NCI-H2107 treated with DMSO at 0.1 percent for 48 hours (cell line): ENCODE measurements at regions not wholly inside any gene's neighbourhood (a gene's known extent, or its start where the extent isn't known, plus 50 kb on each side); places are given as distances from the start of the nearest gene placed in this dataset.
A peak's percentile ranks its signal among the peaks of the same experiment; 100 is the strongest.

ENCODE experiments used
- DNase-seq: peaks from one replicate; lab custom pipeline; 2025; ENCODE audit not compliant: unreplicated experiment; lab: John Stamatoyannopoulos, UW

DNA sequence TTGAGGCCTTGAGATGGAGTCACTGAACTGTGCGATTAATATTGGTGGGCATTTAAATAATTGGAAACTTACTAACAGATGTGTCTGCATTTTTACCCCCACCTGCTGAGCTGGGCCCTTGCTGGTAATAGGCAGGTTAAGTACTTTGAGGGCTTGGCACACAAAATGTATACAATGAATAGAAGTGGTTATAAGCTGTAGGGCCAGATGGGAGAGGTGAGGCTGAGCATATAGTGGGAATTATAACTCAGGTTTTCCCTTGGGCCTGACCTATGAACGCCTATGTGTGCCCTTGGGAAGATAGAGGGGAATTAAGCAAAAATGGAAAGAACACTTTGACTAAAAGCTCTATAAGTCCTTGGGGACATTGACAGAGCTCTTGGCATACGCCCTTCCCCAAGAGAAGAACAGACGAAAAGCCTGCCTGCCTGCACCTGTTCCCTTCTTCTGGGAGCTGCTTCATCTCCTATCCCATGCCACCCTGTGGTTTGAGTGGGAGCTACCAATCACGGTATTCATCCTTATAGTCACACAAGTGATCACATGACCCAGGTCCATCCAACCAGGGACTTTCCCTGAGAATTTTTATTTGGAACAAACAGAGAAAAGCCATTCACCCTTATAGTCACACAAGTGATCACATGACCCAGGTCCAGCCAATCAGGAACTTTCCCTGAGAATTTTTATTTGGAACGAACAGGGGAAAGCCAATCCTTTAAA is 260.7 kb upstream of the CSF3R start:
- peak; percentile 37 for DNase-seq

DNA sequence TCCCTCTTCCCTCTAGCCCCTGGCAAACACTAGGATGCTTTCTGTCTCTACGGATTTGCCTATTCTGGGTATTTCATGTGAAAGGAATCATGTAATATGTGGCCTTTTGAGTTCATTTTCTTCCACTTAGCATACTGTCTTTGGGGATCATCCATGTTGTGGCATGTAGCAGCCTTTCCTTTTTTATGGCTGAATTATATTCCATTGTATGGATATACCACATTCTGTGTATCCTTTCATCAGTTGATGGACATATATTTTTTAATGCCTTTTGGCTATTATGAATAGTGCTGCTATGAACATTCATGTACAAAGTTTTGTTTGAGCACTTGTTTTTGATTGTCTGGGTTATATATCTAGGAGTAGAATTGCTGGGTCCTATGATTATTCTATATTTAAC is 258.4 kb upstream of the CSF3R start:
- DNase-seq, result no peak

DNA sequence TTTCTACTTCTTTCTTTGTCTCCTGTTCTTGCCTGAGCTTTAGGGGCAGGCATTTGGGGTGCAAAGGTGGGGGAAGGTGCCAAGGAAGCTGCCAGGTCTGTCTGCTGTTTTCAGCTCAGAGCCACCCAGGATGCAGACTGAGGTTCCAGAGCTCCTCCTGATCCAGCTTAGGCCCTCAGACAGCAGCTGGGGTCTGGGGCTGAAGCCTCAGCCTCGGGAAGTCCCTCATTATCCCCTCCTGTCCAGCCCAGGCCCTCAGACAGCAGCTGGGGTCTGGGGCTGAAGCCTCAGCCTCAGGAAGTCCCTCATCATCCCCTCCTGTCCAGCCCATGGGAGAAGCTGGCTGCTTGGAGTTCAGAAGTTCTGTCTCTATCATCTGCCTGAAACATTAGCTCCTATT is 257.7 kb upstream of the CSF3R start:
- DNase-seq, result no peak

DNA sequence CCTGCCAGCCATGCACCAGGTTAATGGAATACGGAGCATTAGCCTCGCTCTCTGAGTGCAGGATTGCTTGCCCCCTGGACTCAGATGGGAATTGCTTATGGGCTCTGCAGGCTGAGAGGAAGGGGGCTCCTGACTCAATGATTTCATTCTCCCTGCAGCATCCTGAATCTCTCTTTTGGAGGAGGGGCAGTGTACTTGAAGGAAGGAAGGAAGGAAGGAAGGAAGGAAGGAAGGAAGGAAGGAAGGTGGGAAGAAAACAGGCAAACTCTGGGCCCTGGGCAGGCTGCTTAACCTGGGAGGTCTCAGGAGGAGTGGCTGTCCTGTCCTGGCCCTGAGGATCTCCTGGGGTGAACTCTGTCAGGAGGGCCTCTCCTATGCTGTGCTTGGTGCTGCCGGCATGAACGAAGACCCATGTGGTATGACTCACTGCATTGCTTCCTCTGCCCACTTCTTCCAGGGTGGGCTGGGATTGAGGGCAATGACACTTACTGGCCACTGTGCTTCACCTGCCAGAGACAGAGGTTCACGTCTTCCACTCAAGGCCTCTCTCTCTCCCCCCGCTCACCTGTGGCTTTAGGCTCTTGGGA is 257.1 kb upstream of the CSF3R start:
- no peak for DNase-seq

DNA sequence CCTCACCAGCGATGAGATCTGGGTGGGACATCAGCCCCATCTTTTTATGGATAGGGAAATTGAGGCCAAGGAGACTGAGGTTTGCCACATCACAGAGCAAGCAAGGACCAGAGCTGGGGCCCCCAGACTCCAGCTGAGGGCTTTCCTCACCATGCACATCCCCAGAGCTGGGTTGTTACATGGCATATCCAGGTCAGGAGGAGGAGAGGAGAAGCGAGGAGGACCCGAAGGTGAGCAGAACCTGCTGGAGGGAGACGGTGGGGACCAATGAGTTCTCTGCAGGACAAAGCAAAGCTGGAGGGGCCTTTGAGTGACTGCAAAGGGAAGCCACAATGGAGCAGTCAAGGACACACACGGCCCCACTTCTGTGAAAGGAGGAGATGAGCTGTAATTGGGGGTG is 255.5 kb upstream of the CSF3R start:
- no peak for DNase-seq

DNA sequence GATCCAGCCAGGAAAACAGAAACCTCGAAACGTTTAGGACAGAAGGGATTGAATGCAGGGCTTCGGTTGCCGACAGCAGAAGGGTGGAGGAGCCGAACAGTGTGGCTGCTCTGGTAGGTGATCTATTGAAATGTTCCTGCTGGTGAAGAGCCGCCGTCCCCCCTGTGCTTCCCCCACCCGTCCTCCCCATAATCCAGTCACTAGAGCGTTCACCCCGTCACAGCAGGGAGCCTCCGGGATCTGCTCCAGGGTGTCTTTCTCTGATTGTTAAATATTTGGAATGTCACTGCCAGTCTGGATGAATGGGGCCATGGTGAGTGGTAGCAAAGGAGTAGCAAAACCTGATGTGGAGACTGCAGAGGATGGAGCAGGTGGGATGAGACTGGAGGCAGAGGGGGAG is 255.1 kb upstream of the CSF3R start:
- DNase-seq, result no peak

DNA sequence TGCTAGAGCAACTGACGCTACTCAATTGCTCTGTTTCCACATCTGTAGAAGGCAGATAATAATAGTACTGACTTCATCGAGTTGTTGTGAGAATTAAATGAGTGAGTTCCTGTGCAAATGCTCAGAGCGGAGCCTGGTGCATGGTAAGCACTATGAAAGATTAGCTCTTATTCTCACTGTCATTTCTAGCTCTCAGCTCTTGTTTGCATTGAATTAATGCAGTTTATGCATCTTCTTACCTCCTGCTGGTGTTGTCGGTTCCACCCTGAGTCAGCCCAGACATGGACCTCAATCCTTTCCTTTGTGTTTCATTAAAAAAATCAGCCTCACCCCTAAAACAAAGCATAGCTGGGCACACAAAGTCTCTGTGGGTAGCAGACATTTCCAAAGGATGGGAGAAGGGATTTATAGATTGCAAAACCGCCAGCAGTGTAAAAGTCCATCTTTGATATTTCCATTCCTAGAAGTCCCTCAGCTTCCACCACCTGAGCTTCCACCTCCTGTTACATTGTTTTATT is 254.4 kb upstream of the CSF3R start:
- DNase-seq, result no peak

DNA sequence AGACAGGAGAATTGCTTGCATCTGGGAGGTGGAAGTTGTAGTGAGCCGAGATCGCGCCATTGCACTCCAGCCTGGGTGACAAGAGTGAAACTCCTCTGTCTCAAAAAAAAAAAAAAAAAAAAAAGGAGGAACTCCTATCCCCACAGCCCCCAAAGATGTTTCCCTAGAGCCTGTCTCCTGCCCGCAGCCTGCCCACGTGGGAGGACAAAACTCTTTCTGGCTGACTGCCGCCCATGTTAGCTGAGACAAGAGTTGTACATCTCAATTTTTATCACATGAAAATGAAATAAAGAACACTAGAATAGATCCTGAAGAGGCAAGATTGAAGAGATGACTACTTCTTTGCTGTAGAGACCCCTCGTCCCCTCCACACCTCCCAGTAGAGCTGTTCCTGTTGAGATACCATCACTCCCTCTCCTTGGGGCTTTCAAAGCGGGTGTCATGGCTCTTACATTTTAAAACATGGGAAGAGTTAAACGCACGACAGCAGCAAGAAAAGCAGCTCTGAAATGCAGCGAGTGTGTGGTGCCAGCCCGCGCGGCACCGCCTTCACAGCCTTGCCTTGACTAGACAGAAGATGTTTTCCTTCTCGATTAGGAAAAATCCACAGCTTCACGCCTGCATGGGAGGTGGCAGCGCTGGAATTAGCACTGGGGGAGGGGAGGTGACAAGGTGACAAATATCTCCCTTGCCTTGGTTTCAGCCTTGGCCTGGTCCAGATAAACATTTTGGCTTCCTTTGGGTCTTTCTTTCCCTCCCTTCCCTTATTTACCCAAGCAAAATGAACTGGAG is 253.4 kb upstream of the CSF3R start:
- DNase-seq, result no peak

DNA sequence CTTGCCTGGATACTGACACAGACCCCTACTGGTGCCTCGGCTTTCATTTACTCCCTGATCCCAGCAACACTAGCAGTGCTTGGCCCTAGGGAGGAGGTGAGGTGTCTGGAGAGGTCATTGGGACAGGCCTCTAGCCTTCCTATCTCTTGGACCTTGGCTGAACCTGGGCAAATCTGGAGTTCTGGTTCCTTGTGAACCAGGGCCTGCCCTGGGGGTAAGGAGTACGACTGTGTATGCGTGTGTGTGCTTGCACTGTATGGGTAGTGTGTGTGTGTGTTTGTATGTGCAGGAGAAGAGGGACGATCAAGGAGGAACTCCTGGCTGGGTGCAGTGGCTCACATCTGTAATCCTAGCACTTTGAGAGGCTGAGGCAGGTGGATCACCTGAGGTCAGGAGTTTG is 252.7 kb upstream of the CSF3R start:
- DNase-seq, result no peak

DNA sequence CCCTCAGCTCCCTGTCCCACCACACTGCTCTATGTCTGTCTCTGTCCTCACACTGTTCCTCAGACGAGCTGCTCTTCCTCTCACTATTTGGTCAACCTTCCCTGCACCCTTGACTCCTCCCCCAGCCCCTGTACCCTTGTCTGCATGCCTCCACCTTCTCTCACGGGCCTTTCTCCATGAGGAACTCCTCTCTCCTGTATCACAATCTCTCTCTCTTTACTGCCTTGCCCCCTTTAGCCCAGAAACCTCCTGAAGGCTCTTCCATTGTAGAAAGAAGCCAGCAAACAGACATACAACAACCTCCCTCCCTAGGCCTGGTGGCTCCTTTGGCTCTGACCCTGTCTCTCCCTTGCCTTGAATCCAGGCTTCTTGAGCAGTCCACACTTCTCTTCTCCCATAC is 251.6 kb upstream of the CSF3R start:
- DNase-seq, result no peak

DNA sequence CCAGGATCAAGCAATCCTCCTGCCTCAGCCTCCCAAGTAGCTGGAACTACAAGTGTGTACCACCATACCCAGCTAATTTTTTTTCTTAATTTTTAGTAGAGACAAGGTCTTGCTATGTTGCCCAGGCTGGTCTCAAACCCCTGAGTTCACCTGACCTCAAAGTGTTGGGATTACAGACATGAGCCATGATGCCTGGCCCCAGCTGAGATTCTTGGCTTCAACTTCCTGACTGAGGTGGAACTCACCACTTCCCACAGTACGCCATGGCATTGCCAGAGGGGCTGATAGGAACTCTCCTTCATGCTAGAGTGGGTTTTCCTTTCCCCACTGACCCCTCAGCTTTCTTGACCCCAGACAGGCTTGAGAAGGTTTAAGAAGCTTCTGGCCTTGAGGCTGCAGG is 251.0 kb upstream of the CSF3R start:
- no peak for DNase-seq

DNA sequence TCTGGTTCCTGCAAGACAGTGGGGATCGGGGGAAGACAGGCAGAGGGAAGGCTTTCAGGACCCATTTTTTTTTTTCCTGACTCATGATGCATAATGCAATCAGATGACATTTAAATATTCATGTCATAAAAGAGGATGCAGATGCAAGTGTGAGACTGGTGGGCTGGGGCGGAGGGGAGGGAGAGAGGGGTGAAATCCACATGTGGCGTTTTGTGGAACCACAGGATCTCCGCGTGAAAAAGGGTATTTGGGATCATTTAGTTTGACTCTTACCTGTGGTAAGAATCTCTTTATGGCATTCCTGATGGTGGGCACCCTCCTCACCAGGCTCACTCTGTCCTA is 249.3 kb upstream of the CSF3R start:
- DNase-seq, result no peak

DNA sequence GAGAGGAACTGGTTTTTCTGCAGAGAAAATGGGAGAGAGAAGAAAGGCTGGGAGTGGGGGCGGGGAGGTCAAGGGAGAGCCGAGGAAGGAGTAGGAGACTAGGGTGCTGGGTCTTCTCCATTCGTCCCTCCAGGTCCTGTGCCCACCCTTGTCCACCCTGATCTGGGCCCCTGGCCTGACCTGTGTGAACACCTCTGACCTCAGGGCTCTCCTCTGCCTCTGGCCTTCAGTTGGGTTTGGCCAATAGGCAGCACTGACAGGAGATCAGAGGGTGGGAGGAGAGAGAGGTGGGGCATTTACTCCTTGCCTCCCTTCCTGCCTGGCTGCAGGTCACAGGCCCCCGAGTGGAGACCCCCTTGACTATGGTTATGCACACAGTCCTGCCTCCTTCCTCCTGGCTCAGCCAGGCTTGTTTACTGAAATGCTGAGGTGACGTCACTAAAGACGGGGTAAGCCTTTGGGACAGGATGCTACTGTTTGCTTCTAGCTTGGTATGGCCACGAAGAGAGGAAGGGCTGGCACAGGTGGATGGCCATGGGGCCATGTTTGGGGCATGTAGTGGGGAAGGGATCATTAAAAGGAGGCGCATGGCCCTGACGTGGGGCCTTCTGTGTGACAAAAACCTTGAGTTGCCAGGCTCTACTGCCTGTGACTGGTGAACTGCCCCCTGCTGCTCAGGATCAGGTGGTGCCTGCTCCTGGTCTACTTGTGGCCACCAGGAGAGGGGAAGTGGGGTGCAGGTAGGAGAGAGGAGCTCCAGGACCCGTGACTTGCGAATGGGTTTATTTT is 248.7 kb upstream of the CSF3R start:
- no peak for DNase-seq

DNA sequence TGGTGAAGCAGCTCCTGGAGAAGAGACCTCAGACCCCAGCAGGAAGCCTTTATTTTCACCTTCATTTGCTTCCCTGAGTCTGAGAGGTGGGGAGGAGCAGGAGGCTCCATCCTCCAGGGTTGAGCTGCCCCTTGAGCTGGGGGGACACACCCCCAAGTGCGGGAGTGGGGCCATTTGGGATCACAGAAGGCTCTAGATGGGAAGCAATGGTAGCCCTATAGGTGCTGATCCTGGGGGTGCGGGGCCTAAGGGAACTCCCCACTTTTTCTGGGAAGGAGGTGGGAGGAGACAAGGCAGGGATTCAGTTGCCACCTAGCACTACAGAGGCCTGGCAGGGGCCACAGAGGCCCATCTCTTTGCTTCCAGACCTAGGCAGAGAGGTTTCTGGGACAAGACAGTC is 247.9 kb upstream of the CSF3R start:
- no peak for DNase-seq

DNA sequence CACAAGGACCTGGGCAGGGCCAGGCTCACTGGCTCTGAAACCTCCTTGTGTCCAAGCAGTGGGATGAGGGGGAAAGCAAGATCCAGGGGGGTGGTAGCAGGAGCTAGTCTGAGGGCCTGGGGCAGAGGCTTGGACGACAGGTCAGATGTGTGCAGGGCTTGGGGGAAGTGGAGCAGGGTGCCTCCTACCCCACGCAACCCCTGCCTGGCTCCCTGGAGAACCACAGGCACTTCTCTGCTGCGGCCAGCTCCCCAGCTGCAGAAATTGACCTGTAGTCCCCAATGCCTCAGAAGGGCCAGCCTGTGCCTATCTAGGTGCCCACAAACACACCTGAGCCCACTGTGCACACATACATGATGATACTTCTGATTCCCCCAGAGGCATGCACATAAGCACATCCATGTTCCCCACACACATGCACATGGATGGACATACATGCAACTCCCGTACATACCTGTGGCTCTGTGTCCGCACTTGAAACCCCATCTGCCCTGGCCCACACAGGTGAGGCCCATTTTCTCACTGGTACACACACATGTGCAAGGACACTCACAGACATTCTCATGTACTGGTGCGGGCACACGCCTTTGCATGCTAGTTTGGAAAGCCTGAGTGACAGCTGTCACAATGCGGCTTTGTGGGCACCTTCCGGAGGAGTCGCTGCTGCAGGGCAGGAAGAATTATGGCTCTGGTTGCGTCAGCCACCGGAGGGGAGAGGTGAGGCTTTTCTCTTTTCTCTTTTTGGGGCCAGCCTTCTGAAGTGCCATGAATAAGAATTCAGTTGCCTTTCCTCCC is 247.2 kb upstream of the CSF3R start:
- DNase-seq, result peak; percentile 31

DNA sequence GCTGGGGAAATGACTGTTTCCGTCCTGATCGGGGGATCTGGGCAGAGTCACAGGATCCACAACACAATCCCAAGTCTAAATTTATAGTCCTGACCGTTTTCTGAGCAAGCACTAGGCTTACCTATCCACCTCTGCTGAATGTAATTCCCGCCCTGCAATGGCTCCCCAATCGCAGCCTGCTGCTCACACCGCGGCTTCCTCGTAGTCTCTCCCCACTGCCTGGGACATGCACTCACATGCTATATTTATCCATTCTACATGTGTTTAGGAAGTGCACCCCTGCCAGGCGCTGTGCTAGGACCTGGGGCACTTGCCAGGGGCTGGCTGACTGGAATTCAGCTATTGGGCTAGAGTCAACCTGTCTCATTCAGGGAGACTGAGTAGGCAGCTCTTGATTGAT is 246.6 kb upstream of the CSF3R start:
- DNase-seq, result no peak

DNA sequence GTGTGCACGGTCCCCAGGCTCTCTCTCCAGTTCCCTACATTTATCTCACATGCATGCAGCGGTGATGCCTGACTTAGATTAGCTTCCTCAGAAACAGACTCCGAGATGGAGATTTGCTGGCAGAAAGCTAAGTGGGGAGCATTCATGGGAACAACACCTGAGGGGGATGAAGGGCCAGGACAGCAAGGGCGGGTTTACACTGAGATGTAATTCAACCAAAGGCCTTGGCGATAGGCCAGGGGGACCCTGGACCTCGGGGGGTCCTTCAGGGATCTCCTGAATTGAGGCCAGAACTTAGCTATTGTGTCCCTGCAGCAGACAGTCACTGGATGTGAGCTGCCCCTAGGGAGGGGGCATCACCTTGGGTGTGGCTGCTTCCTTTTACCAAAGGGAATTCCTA is 246.1 kb upstream of the CSF3R start:
- no peak for DNase-seq

DNA sequence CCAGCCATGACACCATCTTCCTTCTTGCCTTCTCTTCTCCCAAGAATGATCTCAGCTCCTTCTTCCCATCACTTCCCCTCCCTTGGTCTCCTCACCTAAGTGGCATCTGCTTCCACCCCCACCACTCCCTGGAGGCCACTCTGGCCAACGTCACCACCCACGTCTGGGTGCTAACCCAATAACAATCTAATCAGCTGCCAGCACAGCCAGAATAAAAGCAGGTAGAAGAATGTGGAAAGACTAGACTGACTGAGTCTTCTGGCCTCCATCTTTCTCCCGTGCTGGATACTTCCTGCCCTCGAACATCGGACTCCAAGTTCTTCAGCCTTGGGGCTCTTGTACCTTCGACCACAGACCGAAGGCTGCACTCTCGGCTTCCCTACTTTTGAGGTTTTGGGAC is 245.3 kb upstream of the CSF3R start:
- DNase-seq, result no peak

DNA sequence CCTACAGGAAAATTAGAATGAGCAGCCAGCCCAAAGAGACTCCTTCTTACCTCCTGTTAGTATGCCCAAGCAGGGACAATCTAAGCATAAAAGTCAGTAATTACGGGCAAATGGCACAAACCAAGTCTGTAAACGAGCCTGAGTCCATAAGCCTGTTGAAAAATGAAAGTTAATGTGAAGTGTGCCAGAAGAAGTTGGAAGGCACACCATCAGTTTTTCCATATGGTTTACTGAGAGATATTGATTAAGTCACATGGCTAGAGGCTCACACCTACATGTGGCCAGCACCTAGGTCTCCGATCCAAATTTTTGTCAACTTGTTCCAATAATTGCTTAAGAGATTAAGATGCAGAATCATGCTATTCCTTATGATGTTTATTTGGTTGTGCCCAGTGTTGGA is 242.4 kb upstream of the CSF3R start:
- DNase-seq, result no peak

DNA sequence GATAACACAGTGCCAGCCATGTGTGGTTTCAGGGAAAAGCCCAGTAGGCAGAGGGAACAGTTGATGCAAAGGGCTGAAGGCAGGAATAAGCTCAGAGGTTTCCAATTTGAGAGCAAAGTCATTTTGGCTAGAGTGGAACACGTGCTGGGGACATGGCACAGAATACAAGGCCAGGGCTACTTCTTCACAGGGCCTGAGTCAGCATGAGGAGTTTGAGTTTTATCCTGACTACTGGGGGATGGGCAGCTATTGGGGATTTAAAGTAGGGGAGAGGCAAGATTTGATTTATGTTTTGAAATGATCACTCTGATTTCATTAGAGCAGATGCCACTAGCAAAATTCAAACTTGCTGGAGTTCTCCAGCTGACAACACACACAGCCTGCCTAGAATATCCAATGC is 241.1 kb upstream of the CSF3R start:
- no peak for DNase-seq

DNA sequence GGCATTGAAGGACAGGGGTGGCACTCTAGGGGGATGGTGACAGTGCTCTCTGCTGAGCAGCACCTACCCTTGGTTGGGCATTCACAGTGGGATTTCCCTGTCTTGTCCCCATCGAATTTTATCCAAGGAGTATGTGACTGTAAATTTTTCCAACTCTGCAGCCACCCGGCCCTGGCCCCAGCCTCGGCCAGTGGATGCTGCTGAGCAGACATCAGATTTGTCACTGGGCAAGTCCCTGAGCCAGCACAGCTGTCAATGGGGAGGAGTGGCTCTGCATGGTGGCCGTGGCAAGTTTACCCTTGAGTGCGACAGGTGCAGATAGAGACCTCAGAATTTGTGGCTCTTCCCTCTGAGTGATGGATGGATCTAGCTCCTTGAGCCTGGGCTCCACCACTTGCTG is 240.2 kb upstream of the CSF3R start:
- DNase-seq, result no peak
